Astrocyte of the spinal cord (primary cell): ENCODE measurements at regions not wholly inside any gene's neighbourhood (a gene's known extent, or its start where the extent isn't known, plus 50 kb on each side); places are given as distances from the start of the nearest gene placed in this dataset.

Experiments
- DNase-seq: peaks from one replicate; pipeline ENCODE4 v3.0.0; 2011; ENCODE audit warnings: low read depth, low spot score
- H3K4me3 ChIP-seq: 2 replicates; pipeline ENCODE4 v1.5.1; 2011; ENCODE audit warnings: low read depth, mild to moderate bottlenecking, low read length, moderate library complexity
- in situ Hi-C: cut with HindIII; loops from 2 replicates; pipeline ENCODE4 v1.10.0; 2017; ENCODE audit warnings: low sequenced_read_pairs
- TF ChIP-seq, protein P1 (sequence below): IDR thresholded peaks from 2 replicates; pipeline ENCODE4 v1.5.1; 2012; ENCODE audit warnings: low read depth, mild to moderate bottlenecking, low read length, inconsistent platforms

DNA sequence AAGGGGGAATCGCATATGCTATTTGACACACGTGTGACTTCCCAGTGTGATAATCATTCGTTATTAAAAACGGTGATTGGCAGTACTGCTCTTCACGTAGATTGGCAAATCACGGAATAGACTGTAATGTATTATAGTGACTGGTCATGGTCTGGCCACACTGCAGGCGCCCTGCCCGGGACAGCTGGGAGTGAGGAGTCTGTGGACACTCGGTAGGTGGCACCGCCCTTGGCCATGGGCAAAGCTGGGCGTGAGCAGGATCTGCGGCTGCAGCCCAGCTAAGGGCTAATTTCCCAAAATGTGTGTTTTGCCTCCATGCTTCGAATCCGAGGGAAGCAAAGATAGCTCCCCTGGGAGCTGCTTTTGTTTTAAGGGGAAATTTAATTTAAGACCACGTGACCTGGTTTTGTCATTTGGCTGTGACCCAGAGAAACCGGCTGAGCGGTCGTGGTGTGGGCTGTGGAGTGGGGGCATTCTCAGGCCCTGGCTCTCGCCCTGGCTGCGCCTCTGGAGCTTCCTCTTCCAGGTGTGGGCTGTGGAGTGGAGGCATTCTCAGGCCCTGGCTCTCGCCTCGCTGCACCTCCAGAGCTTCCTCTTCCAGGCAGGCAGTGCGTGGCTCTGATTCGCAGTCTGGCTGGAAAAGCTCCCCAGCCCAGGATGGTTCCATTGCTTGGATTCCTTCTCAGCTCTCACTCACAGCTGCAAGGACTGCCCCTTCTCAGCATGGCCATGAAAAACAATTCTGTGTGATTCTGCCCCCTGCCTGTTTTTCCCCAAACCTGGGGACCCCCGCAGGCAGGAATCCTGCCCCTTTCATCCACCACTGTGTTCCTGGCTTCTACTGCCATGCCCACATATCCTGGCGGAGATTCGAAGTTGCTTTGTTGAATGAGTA, 131.1 kb downstream of the OLFM1 start:
- TF ChIP-seq, protein P1, sequence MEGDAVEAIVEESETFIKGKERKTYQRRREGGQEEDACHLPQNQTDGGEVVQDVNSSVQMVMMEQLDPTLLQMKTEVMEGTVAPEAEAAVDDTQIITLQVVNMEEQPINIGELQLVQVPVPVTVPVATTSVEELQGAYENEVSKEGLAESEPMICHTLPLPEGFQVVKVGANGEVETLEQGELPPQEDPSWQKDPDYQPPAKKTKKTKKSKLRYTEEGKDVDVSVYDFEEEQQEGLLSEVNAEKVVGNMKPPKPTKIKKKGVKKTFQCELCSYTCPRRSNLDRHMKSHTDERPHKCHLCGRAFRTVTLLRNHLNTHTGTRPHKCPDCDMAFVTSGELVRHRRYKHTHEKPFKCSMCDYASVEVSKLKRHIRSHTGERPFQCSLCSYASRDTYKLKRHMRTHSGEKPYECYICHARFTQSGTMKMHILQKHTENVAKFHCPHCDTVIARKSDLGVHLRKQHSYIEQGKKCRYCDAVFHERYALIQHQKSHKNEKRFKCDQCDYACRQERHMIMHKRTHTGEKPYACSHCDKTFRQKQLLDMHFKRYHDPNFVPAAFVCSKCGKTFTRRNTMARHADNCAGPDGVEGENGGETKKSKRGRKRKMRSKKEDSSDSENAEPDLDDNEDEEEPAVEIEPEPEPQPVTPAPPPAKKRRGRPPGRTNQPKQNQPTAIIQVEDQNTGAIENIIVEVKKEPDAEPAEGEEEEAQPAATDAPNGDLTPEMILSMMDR = no peak
- H3K4me3 ChIP-seq = no peak overlapping the region
- no peak for DNase-seq
- in situ Hi-C loops = no loop called here

DNA sequence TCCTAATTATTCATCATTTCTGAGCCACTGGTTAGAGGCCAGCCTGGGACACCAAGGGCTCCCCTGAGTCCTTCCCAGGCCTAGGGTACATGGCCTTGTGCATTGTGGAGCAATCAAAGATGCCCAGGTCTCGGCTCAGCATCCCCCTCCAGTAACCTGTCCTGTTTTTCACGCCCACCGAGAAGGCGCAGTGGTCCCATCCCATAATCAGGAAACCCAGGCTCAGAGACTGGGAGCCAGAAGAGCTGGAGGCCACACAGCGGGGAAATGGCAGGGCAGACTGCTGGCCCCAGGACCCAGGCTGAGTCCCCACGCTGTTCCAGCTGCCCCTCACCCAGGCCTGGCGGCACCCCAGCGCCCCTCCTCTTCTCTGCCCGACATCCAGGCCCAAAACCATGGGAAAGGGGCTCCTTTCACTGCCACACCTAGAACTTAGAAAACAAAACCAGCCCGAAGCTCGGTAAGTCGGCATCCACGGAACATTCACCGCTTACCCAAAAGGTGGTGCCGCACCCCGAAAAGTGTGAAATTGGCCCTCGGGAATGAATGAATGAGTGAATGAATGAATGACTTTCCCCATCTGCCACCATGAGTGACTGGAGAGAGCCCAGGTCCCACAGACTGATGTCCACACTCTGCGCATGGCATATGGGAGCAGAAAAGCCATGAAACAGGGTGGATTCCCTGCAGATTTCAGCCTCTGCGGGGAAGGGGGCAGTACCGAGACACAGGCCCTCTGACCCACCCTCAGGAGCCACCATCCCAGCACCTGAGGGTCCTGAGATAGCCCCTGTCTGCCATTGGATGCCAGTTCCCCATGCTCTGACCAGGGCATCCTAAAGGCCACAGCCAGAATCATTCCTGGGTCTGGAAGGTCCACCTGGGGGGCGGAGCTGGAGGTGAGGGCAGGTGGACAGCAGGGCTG, 132.5 kb downstream of the OLFM1 start:
- DNase-seq = no peak
- TF ChIP-seq, protein P1 = no peak
- in situ Hi-C loops = no loop called here
- H3K4me3 ChIP-seq = no peak overlapping the region

DNA sequence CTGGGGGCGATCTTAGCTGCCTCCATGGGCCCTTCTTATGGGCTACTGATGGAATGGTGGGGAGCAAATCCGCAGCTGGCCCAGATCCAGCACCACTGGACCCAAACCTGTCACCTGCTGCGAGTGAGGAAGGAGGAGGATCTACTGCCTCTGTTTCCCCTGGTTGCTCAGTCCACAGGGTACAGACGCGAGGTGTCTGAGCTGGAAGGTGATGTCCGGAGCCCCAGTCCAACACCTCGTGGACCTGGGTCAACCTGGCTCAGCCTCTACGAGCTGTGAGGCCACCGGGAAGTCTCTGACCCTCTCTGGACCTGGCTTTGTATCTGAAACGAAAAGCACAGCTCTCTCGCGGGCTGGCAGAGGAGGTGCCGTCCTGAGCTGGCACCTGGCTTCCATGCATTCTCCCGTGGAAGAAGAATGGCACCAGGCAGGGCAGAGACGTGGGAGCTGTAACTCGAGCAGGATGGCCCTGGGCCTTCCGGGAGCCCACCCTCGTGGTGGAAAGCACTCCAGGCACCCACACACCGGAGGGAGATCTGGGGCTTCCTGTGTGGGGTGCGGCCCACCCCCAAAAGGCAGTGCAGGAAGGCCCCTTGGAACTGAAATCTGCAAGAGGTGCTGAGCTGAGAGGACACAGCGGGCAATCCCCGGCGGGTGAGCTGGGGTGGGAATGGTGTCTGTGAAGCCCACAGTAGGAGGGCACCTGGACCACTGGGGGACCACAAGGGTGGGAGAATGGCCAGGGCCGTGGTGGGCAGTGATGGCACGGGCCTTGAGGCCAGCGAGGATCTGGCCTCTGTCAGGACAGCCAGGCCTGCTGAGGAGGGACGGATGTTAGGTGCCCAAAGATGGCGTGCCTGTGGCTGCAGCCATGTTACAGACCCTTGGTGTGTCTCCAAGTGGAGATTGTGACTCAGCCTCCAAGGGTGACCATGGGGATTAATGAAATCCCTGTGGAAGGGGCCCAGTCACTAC, 133.4 kb downstream of the OLFM1 start:
- no peak overlapping the region for H3K4me3 ChIP-seq
- TF ChIP-seq, protein P1 = no peak
- in situ Hi-C loops = no loop called here
- DNase-seq = no peak

DNA sequence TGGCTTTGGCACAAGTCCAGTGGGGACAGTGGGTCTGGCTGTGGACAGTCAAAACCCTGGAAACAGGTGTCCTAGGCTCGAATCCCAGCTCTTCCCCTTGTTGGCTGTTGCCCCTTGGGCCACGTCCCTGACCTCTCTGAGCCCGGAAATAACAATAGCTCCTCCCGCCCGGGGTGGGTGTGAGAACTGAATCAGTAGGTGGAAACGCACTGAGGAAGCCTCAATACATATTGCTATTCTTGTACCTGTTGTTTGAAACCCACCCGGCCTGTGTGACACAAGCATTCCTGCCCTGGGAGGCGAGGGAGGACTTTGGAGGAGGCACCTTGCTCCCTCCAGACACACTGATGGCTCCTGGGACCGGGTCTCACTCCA, 134.1 kb downstream of the OLFM1 start:
- in situ Hi-C loops = no loop called here
- TF ChIP-seq, protein P1 = no peak
- DNase-seq = no peak
- H3K4me3 ChIP-seq = no peak overlapping the region

DNA sequence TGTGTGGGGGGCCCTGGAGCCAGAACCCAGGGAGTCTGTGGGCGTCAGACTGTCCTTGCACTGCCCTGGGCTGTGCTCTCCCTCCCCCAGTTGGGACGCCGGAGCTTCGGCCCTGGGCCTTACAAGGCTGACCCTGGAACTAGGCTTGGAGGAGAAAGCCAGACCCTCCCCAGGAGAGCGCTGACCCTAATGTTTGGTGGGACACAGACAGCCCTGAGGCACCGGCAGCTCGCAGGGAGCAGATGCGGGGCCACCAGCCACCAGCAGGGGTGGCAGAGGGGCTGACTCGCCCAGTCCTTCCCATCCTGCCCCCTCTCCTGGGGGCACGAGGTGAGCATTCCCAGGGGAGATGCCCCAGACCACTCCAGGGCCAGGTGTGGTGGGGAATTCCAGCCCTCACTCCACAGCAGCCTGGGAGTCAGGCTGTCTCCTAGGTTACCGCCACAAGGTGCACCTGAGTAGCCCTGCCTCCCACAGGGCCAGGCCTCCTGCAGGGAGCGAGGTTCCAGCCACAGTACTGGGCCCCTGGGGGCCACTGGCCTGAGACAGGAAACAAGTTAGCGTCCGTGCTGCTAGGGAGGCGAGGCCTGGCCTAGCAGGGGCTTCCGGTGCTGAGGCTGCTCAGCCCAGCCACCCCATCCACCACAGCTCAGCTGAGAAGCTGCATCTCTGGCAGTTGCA, 134.6 kb downstream of the OLFM1 start:
- no peak overlapping the region for H3K4me3 ChIP-seq
- TF ChIP-seq, protein P1 = no peak
- in situ Hi-C loops = no loop called here
- DNase-seq = no peak
